Type B pancreatic cell (in vitro differentiated cells): ENCODE measurements at regions not wholly inside any gene's neighbourhood (a gene's known extent, or its start where the extent isn't known, plus 50 kb on each side); places are given as distances from the start of the nearest gene placed in this dataset.
A peak's percentile ranks its signal among the peaks of the same experiment; 100 is the strongest.

ENCODE experiments used
- DNase-seq: peaks from one replicate; pipeline ENCODE4 v3.0.0; 2021; ENCODE audit warnings: mixed read lengths; ENCODE audit not compliant: unreplicated experiment; ENCODE audit errors: extremely low spot score
- H3K27ac Mint-ChIP-seq: 2 replicates; pipeline ENCODE4 v1.8.0; 2021; ENCODE audit warnings: mild to moderate bottlenecking, mixed read lengths
- H3K27me3 Mint-ChIP-seq: 2 replicates; pipeline ENCODE4 v1.8.0; 2021; ENCODE audit warnings: mixed read lengths
- H3K36me3 Mint-ChIP-seq: 2 replicates; pipeline ENCODE4 v1.8.0; 2021; ENCODE audit warnings: mixed read lengths
- H3K4me1 Mint-ChIP-seq: one replicate; pipeline ENCODE4 v1.8.0; 2021; ENCODE audit warnings: mixed read lengths; ENCODE audit not compliant: unreplicated experiment
- H3K4me3 Mint-ChIP-seq: 2 replicates; pipeline ENCODE4 v1.8.0; 2021; ENCODE audit warnings: mild to moderate bottlenecking, mixed read lengths
- H3K9me3 Mint-ChIP-seq: 2 replicates; pipeline ENCODE4 v1.8.0; 2021; ENCODE audit warnings: mixed read lengths
- CTCF ChIP-seq: fragments of 200-600 bp; sonication (generic); conservative IDR thresholded peaks from 2 replicates; pipeline ENCODE4 v1.5.0; 2021; ENCODE audit warnings: antibody characterized with exemption, mild to moderate bottlenecking

GRCh38 chr18:54717673-54718407, 110.4 kb upstream of the RAB27B start:
- peaks cover 11% of the 10 kb centered on the region for H3K27me3 Mint-ChIP-seq
- H3K27ac Mint-ChIP-seq, result no peak overlapping the region
- H3K9me3 Mint-ChIP-seq, result no peaks in the 10 kb centered on the region
- no peaks in the 10 kb centered on the region for H3K36me3 Mint-ChIP-seq
- no peak for TF ChIP-seq CTCF
- DNase-seq, result no peak
- peaks cover 8% of the 10 kb centered on the region for H3K4me1 Mint-ChIP-seq
- peak overlapping the region; percentile 38 for H3K4me3 Mint-ChIP-seq

GRCh38 chr18:54718408-54718773, 109.9 kb upstream of the RAB27B start:
- Mint-ChIP-seq H3K27me3 (peaks cover 11% of the 10 kb centered on the region), H3K27ac (no peak overlapping the region), H3K36me3 (no peaks in the 10 kb centered on the region), H3K9me3 (no peaks in the 10 kb centered on the region), H3K4me1 (peaks cover 8% of the 10 kb centered on the region), H3K4me3 (peak overlapping the region; percentile 38)
- TF ChIP-seq CTCF, result no peak
- no peak for DNase-seq

GRCh38 chr18:54720620-54721019, 107.7 kb upstream of the RAB27B start:
- TF ChIP-seq CTCF, result no peak
- no peak for DNase-seq

GRCh38 chr18:54726143-54726542, 102.1 kb upstream of the RAB27B start:
- TF ChIP-seq CTCF, result no peak
- Mint-ChIP-seq H3K4me3 (no peak overlapping the region), H3K27ac (no peak overlapping the region), H3K27me3 (no peaks in the 10 kb centered on the region), H3K36me3 (no peaks in the 10 kb centered on the region), H3K4me1 (no peaks in the 10 kb centered on the region), H3K9me3 (no peaks in the 10 kb centered on the region)
- DNase-seq, result no peak

More at GRCh38 chr18:54720620-54721019, 107.7 kb upstream of the RAB27B start:
- Mint-ChIP-seq H3K9me3 (no peaks in the 10 kb centered on the region), H3K36me3 (no peaks in the 10 kb centered on the region), H3K27ac (no peak overlapping the region), H3K4me1 (peaks cover 8% of the 10 kb centered on the region), H3K27me3 (peaks cover 10% of the 10 kb centered on the region), H3K4me3 (no peak overlapping the region)

GRCh38 chr18:54734059-54734458, 94.2 kb upstream of the RAB27B start:
- H3K9me3 Mint-ChIP-seq, result peaks cover 4% of the 10 kb centered on the region
- no peaks in the 10 kb centered on the region for H3K36me3 Mint-ChIP-seq
- H3K4me1 Mint-ChIP-seq, result no peaks in the 10 kb centered on the region
- DNase-seq, result no peak
- no peak overlapping the region for H3K4me3 Mint-ChIP-seq
- H3K27ac Mint-ChIP-seq, result no peak overlapping the region
- peaks cover 3% of the 10 kb centered on the region for H3K27me3 Mint-ChIP-seq
- TF ChIP-seq CTCF, result no peak
